ENCODE measurements at regions not wholly inside any gene's neighbourhood (a gene's known extent, or its start where the extent isn't known, plus 50 kb on each side); places are given as distances from the start of the nearest gene placed in this dataset.
"Not testable (repeated sequence)": the region's sequence is repeated elsewhere in the genome, so short reads cannot be mapped to it uniquely, and the experiment has no call there.

- no peak for DNase-seq
Observed at GRCh38 chr5:124614836-124615385, 131.5 kb downstream of the ZNF608 start.

GRCh38 chr5:124614105-124614504 is 132.3 kb downstream of the ZNF608 start:
- no peak for DNase-seq

- DNase-seq, result no peak
Observed at GRCh38 chr5:124613273-124613953, 133.0 kb downstream of the ZNF608 start.

- DNase-seq, result no peak
Observed at GRCh38 chr5:124612023-124612422, 134.4 kb downstream of the ZNF608 start.

GRCh38 chr5:124611262-124611661 is 135.2 kb downstream of the ZNF608 start:
- DNase-seq, result not testable (repeated sequence)

GRCh38 chr5:124609685-124610084 is 136.8 kb downstream of the ZNF608 start:
- not testable (repeated sequence) for DNase-seq

GRCh38 chr5:124606543-124606942 is 139.9 kb downstream of the ZNF608 start:
- DNase-seq, result no peak

- DNase-seq, result no peak
Observed at GRCh38 chr5:124606093-124606492, 140.3 kb downstream of the ZNF608 start.

- DNase-seq, result no peak
Observed at GRCh38 chr5:124605541-124605940, 140.9 kb downstream of the ZNF608 start.

GRCh38 chr5:124604419-124604818 is 142.0 kb downstream of the ZNF608 start:
- no peak for DNase-seq

GRCh38 chr5:124602925-124603650 is 143.4 kb downstream of the ZNF608 start:
- no peak for DNase-seq

- no peak for DNase-seq
Observed at GRCh38 chr5:124599028-124599973, 147.1 kb downstream of the ZNF608 start.

GRCh38 chr5:124596595-124597421 is 149.6 kb downstream of the ZNF608 start:
- DNase-seq, result no peak

GRCh38 chr5:124593952-124594351 is 152.5 kb downstream of the ZNF608 start:
- no peak for DNase-seq

- DNase-seq, result no peak
Observed at GRCh38 chr5:124592891-124593290, 153.5 kb downstream of the ZNF608 start.

GRCh38 chr5:124591583-124591982 is 154.9 kb downstream of the ZNF608 start:
- DNase-seq, result no peak

GRCh38 chr5:124590686-124591085 is 155.8 kb downstream of the ZNF608 start:
- no peak for DNase-seq

GRCh38 chr5:124587280-124587679 is 159.2 kb downstream of the ZNF608 start:
- no peak for DNase-seq

GRCh38 chr5:124584991-124585715 is 161.3 kb downstream of the ZNF608 start:
- DNase-seq, result no peak

- DNase-seq, result no peak
Observed at GRCh38 chr5:124583469-124584350, 162.7 kb downstream of the ZNF608 start.

GRCh38 chr5:124582561-124582840 is 163.9 kb downstream of the ZNF608 start:
- no peak for DNase-seq
